ENCODE measurements at regions not wholly inside any gene's neighbourhood (a gene's known extent, or its start where the extent isn't known, plus 50 kb on each side); places are given as distances from the start of the nearest gene placed in this dataset.

- Histone ChIP-seq H2BK12ac (ENCODE audit: low read depth, low read length) (no peak overlapping the region), H3K4me3 (ENCODE audit: extremely low read depth in 1 of 4, insufficient read depth in 2 of 4, low read depth in 3 of 4, low read length in 4 of 4) (no peak overlapping the region), H2BK120ac (replicated peaks; ENCODE audit: low read depth, low read length) (no peak overlapping the region), H3K9me3 (ENCODE audit: insufficient read depth in 2 of 2, low read depth in 1 of 2, low read length in 1 of 2) (no peaks in the 10 kb centered on the region), H2BK15ac (ENCODE audit: low read length) (no peak overlapping the region), H4K5ac (ENCODE audit: insufficient read length, low read depth, low read length) (no peak overlapping the region), H3K79me2 (ENCODE audit: control insufficient read depth in 1 of 2, insufficient read depth in 2 of 2, low read length in 2 of 2) (no peaks in the 10 kb centered on the region), H3K27me3 (replicated peaks in 1 of 4; ENCODE audit: control insufficient read depth in 3 of 4, extremely low read depth in 1 of 4, insufficient read depth in 3 of 4, low read length in 3 of 4) (no peaks in the 10 kb centered on the region), H3K9ac (replicated peaks in 1 of 4; ENCODE audit: extremely low read depth in 1 of 4, low read depth in 3 of 4, low read length in 3 of 4) (no peak overlapping the region), H2BK5ac (ENCODE audit: low read depth, low read length) (no peak overlapping the region), H2BK20ac (ENCODE audit: low read length) (no peak overlapping the region), H3K4me2 (ENCODE audit: insufficient read depth in 1 of 2, low read depth in 2 of 2, low read length in 2 of 2) (no peak overlapping the region), H3K18ac (ENCODE audit: extremely low read depth, low read length) (no peak overlapping the region), H3K23me2 (ENCODE audit: low read depth, low read length) (no peaks in the 10 kb centered on the region), H2AFZ (ENCODE audit: low read length) (no peak overlapping the region), H3K56ac (replicated peaks; ENCODE audit: insufficient read length, low read depth, low read length) (no peak overlapping the region), H2AK5ac (ENCODE audit: low read depth, low read length) (no peak overlapping the region), H3K4me1 (replicated peaks in 1 of 4; ENCODE audit: control insufficient read depth in 3 of 4, insufficient read depth in 4 of 4, low read length in 3 of 4) (no peaks in the 10 kb centered on the region), H3K23ac (ENCODE audit: insufficient read length) (no peak overlapping the region), H3K79me1 (ENCODE audit: low read depth, low read length) (no peaks in the 10 kb centered on the region; the same call in 1 of the 2 replicates), H3K14ac (ENCODE audit: insufficient read length) (no peak overlapping the region), H3K36me3 (ENCODE audit: control insufficient read depth in 2 of 4, insufficient read depth in 4 of 4, low read length in 3 of 4) (no peaks in the 10 kb centered on the region; a peak in 1 of 8 replicates), H4K8ac (ENCODE audit: extremely low read depth, insufficient read depth, low read length) (no peak overlapping the region), H3K27ac (ENCODE audit: low read depth, low read length) (no peak overlapping the region), H4K91ac (replicated peaks; ENCODE audit: insufficient read length, low read length) (no peak overlapping the region), H3K4ac (replicated peaks; ENCODE audit: insufficient read length, low read depth, low read length) (no peak overlapping the region), H4K20me1 (replicated peaks in 1 of 2; ENCODE audit: control insufficient read depth in 1 of 2, insufficient read depth in 2 of 2, low read length in 2 of 2) (no peaks in the 10 kb centered on the region)
- TF ChIP-seq KDM5A (IDR thresholded peaks at IDR 0.05; ENCODE audit: low read length) (no peak), CHD1 (IDR thresholded peaks at IDR 0.05; ENCODE audit: low read depth, low read length) (no peak), SP1 (IDR thresholded peaks at IDR 0.05; ENCODE audit: low read depth, low read length) (no peak), JUN (IDR thresholded peaks at IDR 0.05; ENCODE audit: low read depth, low read length) (no peak), POLR2AphosphoS5 (IDR thresholded peaks at IDR 0.05; ENCODE audit: low read depth, low read length) (no peak), CHD2 (IDR thresholded peaks at IDR 0.05; ENCODE audit: low read length) (no peak), MAFK (IDR thresholded peaks at IDR 0.05; ENCODE audit: low read depth, low read length) (no peak), EZH2 (IDR thresholded peaks at IDR 0.05; ENCODE audit: low read depth, low read length, severe bottlenecking) (no peak), RXRA (IDR thresholded peaks at IDR 0.05; ENCODE audit: insufficient read depth, low read depth, low read length) (no peak), CTBP2 (IDR thresholded peaks at IDR 0.05; ENCODE audit: borderline replicate concordance, insufficient read depth, insufficient read length, low read length) (no peak), BACH1 (IDR thresholded peaks at IDR 0.05; ENCODE audit: low read length) (no peak), KDM1A (IDR thresholded peaks at IDR 0.05; ENCODE audit: borderline replicate concordance, low read length) (no peak), SRF (IDR thresholded peaks at IDR 0.05; ENCODE audit: low read depth, low read length) (no peak), POLR2A (IDR thresholded peaks at IDR 0.05; ENCODE audit: control extremely low read depth in 1 of 2, low read depth in 2 of 2, low read length in 2 of 2) (no peak), FOSL1 (IDR thresholded peaks at IDR 0.05; ENCODE audit: insufficient read depth, low read depth, low read length) (no peak)
- no peak for DNase-seq (ENCODE audit: low read depth in 1 of 2, low spot score in 2 of 2)
- ChIA-PET CTCF (ENCODE audit: partially characterized antibody) (interaction anchor here (1.9 kb wide), 1 partner anchor 10 kb away, joined by 7 read pairs; no protein-coding TSS in a partner anchor), POLR2A (ENCODE audit: partially characterized antibody) (no interaction called here)
- WGBS, 2 experiments (ENCODE audit: extremely low coverage in 1 of 2, insufficient coverage in 1 of 2, insufficient read length in 1 of 2, insufficient replicate concordance in 2 of 2, low coverage in 1 of 2, low lambda C conversion rate in 2 of 2, missing lambda C conversion rate in 1 of 2), result 92% methylated on average over 3 of the region's 3 CpGs; no CpG with 5 or more reads in 1 of the 2 experiments
- FAIRE-seq, result no peak
Observed at GRCh38 chr12:125583071-125583470, 517.8 kb downstream of the AACS start.
